ENCODE measurements at regions not wholly inside any gene's neighbourhood (a gene's known extent, or its start where the extent isn't known, plus 50 kb on each side); places are given as distances from the start of the nearest gene placed in this dataset.

- TF ChIP-seq POLR2A (IDR thresholded peaks at IDR 0.05): no peak
- TF ChIP-seq CTCF (IDR thresholded peaks at IDR 0.05): no peak
These were observed 58.9 kb upstream of the PALMD start for GRCh38 chr1:99587008-99587407.

Measured in vagina (tissue), 2 donors.